ENCODE measurements at regions not wholly inside any gene's neighbourhood (a gene's known extent, or its start where the extent isn't known, plus 50 kb on each side); places are given as distances from the start of the nearest gene placed in this dataset.
"Not testable (repeated sequence)": the region's sequence is repeated elsewhere in the genome, so short reads cannot be mapped to it uniquely, and the experiment has no call there.

DNA sequence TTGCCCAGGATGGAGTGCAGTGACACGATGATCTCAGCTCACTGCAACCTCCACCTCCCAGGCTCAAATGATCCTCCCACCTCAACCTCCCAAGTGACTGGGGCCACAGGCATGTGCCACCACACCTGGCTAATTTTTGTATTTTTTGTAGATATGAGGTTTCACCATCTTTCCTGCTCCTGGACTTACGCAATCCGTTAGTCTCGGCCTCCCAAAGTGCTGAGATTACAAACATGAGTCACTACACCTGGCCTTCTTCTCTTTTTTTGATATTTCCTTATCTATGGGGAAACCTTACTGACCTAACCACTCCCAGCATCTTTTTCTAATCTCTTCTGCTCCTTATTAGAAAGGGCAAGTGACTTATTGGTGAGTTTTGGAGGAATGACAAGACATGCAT lies 121.7 kb upstream of the CHORDC1 start:
- no peak for FAIRE-seq

DNA sequence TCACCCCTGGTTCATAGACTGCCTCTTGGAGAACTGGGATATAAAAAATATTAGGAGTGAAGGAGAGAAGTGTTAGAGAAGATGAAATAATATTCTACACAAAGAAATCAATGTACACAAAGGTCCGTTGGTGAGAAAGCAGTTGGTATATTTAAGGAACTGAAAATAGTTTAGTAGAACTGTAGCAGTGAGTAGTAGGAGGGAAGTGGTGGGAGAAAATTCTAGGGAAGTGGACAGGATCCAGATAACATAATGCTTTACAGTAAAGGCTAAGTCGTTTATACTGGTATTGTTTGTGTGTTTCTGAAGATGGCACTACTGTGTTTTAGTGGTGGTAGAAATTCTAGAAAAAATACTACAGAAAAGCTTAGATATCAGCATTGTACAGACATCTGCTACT lies 120.8 kb upstream of the CHORDC1 start:
- FAIRE-seq, result no peak

GRCh38 chr11:90341986-90342385 lies 119.1 kb upstream of the CHORDC1 start:
- no peak for FAIRE-seq

- FAIRE-seq, result no peak
These were observed 109.6 kb upstream of the CHORDC1 start for GRCh38 chr11:90332415-90332814.

DNA sequence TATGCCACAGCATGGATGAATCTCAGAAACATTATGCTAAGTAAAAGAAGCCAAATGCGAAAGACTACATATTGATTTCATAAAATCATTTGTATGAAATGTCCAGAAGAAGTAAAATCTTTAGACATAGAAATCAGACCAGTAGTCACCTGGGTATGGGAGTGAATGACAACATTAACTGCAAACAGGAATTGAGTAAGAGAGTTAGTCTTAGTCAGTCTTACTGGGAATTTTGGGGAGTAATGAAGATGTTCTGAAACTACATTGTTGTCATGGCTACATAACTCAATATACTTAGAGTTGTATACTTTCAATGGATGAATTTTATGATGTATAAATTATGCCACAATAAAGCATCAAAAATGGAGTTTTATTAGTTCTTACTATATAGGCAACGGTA lies 107.8 kb upstream of the CHORDC1 start:
- FAIRE-seq, result no peak

- FAIRE-seq, result no peak
These were observed 106.2 kb upstream of the CHORDC1 start for GRCh38 chr11:90329043-90329442.

GRCh38 chr11:90326647-90327046 lies 103.8 kb upstream of the CHORDC1 start:
- FAIRE-seq, result no peak

GRCh38 chr11:90323289-90323688 lies 100.4 kb upstream of the CHORDC1 start:
- FAIRE-seq, result no peak

DNA sequence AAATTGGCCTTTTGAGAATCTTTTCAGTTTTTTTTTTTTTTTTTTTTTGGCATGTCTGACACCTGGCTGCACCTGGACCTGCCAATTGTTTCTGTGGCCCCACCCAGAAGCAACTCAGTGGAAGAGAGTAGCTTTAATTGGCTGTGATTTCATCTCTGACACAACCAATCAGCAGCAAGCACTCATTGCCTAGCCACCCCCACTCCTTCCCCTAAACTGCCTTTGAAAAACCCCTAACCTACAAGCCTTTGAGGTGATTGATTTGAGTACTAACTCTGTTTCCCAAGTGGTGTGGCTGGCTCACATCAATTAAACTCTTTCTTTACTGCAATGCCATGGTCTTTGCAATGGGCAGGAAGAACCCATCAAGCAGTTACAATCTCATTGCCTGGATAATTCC lies 98.2 kb upstream of the CHORDC1 start:
- no peak for FAIRE-seq

DNA sequence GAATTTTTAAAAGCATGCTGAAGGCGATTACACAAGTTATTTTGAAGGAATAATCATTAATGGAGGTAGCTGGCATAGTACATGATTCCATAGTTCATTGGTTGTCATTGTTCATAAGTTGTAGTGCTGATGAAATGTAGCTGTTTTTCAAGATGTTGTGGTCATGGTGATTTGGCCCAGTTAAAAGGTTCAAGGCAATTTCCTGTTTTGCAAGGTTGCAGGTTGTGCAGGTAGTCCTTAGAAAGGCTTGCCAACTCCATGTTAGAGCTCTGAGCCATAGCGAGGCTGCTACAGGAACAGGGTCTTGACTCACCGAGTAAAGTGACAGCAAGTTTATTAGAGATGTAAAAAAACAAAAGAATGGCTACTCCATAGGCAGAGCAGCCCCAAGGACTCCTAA lies 95.8 kb upstream of the CHORDC1 start:
- FAIRE-seq, result no peak

DNA sequence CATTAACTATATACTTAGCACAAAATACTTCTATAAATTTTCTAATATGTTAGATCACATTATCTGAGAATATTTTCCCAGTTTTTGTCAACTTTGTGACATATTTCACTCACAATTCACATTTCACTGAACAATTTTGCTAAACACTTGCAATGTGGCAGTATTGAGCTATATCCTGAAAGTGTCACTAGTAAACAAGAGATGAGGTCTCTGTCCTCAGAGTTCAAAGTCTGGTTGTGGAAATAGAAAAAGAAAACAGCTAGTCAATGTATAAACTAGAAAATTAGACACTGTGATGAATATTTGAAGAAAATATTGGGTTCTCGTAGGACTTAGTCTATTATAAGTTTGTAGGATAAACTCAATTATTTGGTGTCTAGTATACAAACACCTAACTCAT lies 87.4 kb upstream of the CHORDC1 start:
- no peak for FAIRE-seq

GRCh38 chr11:90309693-90310092 lies 86.8 kb upstream of the CHORDC1 start:
- FAIRE-seq, result no peak

- no peak for FAIRE-seq
These were observed 71.7 kb upstream of the CHORDC1 start for GRCh38 chr11:90294526-90294925.

DNA sequence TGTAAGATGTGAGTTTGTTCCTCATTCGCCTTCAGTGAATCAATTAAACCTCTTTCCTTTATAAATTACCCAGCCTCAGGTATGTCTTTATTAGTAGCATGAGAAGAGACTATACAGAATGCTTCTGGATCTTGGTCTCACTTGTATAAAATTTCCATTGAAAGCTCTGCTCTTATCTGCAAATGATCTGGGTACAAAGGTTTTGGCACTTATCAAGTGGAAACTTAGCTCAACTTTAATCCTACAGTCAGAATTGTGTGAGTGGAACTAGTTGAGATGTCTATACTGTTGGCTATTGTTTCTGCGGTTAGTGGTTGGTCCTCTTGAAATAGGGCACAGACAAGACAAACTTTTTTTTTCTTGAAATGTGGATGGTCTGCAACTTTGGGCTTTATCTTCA lies 71.2 kb upstream of the CHORDC1 start:
- FAIRE-seq, result no peak

DNA sequence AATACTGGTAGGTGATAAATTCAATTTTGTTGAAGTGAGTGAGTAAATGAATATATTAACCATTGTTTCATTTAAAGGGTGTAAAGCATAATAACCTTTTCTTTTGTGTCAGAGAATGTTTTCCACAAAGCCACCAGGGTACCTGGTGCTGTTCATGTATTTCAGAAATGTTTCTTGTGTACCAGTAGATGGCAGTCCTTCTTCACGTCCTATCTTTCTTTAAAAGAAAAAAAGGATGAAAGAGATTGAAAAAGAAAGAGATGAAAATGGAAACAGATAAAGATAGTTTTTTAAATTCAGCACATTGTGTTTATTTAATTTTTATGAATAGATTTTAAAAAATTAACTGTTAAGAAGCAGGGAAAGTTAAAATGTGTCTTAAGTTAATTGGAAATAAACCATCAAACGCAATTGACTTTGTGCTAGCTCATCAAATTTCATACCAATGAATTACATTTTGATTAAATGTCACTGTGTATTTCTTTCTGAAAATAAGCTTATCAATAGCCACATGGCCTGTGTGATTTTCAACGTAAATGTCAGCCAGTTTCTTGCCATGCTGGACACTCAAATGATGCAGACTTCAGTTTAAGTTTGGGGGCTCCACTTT lies 65.5 kb upstream of the CHORDC1 start:
- FAIRE-seq, result no peak

DNA sequence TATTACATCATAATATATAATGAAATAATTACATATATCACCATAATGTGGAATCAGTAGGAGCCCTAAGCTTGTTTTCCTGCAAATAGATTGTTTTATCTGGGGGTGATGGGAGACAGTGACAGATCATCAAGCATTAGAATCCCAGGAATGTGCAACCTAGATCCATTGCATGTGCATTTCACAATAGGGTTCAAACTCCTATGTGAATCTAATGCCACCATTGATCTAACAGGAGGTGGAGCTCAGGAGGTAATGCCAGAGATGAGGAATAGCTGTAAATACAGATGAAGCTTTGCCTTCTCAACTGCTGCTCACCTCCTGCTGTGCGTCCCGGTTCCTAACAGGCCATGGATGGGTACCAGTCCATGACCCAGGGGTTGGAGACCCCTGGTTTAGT lies 63.8 kb upstream of the CHORDC1 start:
- no peak for FAIRE-seq

DNA sequence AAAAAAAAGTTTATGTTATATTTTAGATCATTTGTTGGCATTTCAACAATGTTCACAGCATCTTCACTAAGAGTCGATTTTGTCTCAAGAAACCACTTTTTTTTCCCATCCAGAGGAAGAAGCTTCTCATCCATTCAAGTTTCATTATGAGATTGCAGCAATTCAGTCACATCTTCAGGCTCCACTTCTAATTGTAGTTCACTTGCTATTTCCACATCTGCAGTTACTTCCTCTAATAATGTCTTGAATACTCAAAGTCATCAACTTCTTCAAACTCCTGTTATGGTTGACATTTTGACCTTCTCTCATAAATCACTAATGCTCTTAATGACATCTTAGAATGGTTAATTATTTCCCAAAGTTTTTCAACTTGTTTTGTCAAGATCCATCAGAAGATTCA lies 61.3 kb upstream of the CHORDC1 start:
- no peak for FAIRE-seq

GRCh38 chr11:90282551-90283071 lies 59.8 kb upstream of the CHORDC1 start:
- not testable (repeated sequence) for FAIRE-seq

GRCh38 chr11:90274362-90274761 lies 51.5 kb upstream of the CHORDC1 start:
- no peak for FAIRE-seq

Measured in colon (tissue), 2 donors.